ENCODE measurements at regions not wholly inside any gene's neighbourhood (a gene's known extent, or its start where the extent isn't known, plus 50 kb on each side); places are given as distances from the start of the nearest gene placed in this dataset.
"Not testable (repeated sequence)": the region's sequence is repeated elsewhere in the genome, so short reads cannot be mapped to it uniquely, and the experiment has no call there.

- in situ Hi-C loops (cut with HindIII; ENCODE audit: low pct_ligation_motif_present, low sequenced_read_pairs): no loop called here
- H3K36me3 ChIP-seq (replicated peaks): no peaks in the 10 kb centered on the region
Observed at GRCh38 chr15:57890351-57890750, 175.2 kb downstream of the ALDH1A2 start.

DNA sequence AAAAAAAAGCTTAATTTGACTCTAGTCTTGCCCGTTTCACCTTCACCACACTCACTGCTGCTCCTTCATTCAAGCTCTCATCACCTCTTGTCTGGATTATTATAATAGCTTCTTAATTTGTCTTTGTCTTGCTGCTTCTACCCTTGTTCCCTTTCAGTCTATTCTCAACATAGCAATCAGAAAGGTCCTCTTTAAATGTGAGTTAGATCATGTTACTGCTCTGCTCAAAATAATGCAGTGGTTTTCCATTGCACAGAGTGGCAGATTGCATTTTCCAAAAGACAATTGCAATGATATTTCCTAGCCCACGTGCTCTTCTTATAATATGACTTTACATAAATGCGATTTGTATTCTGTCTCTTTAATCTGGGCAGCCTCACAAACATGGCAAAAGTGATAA is 174.6 kb downstream of the ALDH1A2 start:
- Histone ChIP-seq H3K27me3 (replicated peaks) (no peaks in the 10 kb centered on the region), H3K4me3 (ENCODE audit: low read depth, low read length) (no peak overlapping the region), H3K27ac (no peak overlapping the region), H3K36me3 (replicated peaks) (no peaks in the 10 kb centered on the region)
- no peak for TF ChIP-seq CTCF (IDR thresholded peaks at IDR 0.05; ENCODE audit: low read depth, low read length, missing control alignments)
- in situ Hi-C loops (cut with HindIII; ENCODE audit: low pct_ligation_motif_present, low sequenced_read_pairs): no loop called here
- no peak for DNase-seq

More at GRCh38 chr15:57890351-57890750, 175.2 kb downstream of the ALDH1A2 start:
- no peak overlapping the region for H3K4me3 ChIP-seq (ENCODE audit: low read depth, low read length)
- H3K27me3 ChIP-seq (replicated peaks): no peaks in the 10 kb centered on the region
- peak; percentile 44 for DNase-seq
- H3K27ac ChIP-seq: no peak overlapping the region
- no peak for TF ChIP-seq CTCF (IDR thresholded peaks at IDR 0.05; ENCODE audit: low read depth, low read length, missing control alignments)

DNA sequence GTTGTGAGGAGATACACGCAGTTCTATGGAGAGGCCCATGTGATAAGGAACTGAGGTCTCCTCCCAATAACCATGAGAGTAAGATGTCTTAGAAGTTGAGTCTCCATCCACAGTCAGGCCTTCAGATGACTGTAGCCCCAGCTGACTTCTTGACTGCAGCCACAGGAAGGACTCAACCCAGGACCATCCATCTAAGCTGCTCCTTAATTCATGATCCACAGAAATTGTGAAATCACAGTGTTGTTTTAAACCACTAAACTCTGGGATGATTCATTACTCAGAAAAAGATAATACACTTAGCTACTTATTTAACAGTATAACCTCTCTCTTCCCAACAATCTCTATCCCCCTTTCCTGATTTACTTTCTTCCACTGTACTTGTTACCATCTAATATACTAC is 173.3 kb downstream of the ALDH1A2 start:
- Histone ChIP-seq H3K27me3 (replicated peaks) (no peaks in the 10 kb centered on the region), H3K36me3 (replicated peaks) (no peaks in the 10 kb centered on the region), H3K4me3 (ENCODE audit: low read depth, low read length) (no peak overlapping the region), H3K27ac (no peak overlapping the region)
- TF ChIP-seq CTCF (IDR thresholded peaks at IDR 0.05; ENCODE audit: low read depth, low read length, missing control alignments): no peak
- in situ Hi-C loops (cut with HindIII; ENCODE audit: low pct_ligation_motif_present, low sequenced_read_pairs): no loop called here
- DNase-seq: peak; percentile 39

DNA sequence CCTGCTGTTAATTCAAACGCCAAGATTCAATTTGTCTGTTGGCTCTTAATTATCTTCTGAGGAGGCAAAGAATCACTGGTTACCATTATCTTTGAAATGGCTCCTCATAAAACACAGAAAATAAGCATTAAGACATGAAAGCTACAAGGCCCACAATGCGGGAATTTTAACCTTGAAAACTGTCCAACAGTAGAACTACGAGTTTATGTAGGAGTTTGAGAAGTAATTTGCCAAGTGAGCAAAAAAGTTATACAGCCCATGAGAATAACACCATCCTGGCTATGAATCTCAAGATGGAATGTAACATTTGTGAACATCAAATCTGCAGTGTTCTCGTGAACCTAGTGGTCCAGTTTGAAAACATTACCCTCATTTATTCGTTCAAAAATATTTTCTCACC is 172.5 kb downstream of the ALDH1A2 start:
- Histone ChIP-seq H3K4me3 (ENCODE audit: low read depth, low read length) (no peak overlapping the region), H3K27ac (no peak overlapping the region), H3K36me3 (replicated peaks) (no peaks in the 10 kb centered on the region), H3K27me3 (replicated peaks) (no peaks in the 10 kb centered on the region)
- TF ChIP-seq CTCF (IDR thresholded peaks at IDR 0.05; ENCODE audit: low read depth, low read length, missing control alignments): no peak
- DNase-seq: no peak
- in situ Hi-C loops (cut with HindIII; ENCODE audit: low pct_ligation_motif_present, low sequenced_read_pairs): no loop called here

DNA sequence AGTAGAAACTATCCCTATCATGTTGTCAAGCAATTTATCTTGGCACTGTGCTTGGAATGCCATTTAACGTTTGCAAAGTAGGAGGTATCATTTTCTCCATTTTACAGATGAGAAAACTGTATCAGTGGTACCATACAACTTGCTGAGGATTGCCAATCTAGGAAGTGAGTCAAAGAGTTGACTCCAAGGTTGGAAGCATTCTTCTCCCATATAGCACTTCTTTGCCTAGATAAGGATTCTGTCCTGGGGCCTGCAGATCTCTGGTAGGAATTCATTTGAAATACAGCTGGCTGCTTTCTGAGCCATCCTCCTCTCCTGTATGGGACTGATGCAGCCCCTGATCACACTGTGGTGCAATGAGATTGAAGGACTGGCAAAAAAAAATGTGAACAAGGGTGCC is 170.2 kb downstream of the ALDH1A2 start:
- no peak for DNase-seq
- Histone ChIP-seq H3K36me3 (replicated peaks) (no peaks in the 10 kb centered on the region), H3K27me3 (replicated peaks) (no peaks in the 10 kb centered on the region), H3K4me3 (ENCODE audit: low read depth, low read length) (no peak overlapping the region), H3K27ac (no peak overlapping the region)
- TF ChIP-seq CTCF (IDR thresholded peaks at IDR 0.05; ENCODE audit: low read depth, low read length, missing control alignments): no peak
- in situ Hi-C loops (cut with HindIII; ENCODE audit: low pct_ligation_motif_present, low sequenced_read_pairs): no loop called here

- in situ Hi-C loops (cut with HindIII; ENCODE audit: low pct_ligation_motif_present, low sequenced_read_pairs): no loop called here
Observed at GRCh38 chr15:57896114-57896513, 169.4 kb downstream of the ALDH1A2 start.

GRCh38 chr15:57896899-57897298 is 168.6 kb downstream of the ALDH1A2 start:
- H3K27me3 ChIP-seq (replicated peaks); H3K27ac ChIP-seq; in situ Hi-C loops (cut with HindIII; ENCODE audit: low pct_ligation_motif_present, low sequenced_read_pairs); H3K36me3 ChIP-seq (replicated peaks); H3K4me3 ChIP-seq (ENCODE audit: low read depth, low read length); DNase-seq: not testable (repeated sequence)

More at GRCh38 chr15:57896114-57896513, 169.4 kb downstream of the ALDH1A2 start:
- Histone ChIP-seq H3K36me3 (replicated peaks) (no peaks in the 10 kb centered on the region), H3K4me3 (ENCODE audit: low read depth, low read length) (no peak overlapping the region), H3K27me3 (replicated peaks) (no peaks in the 10 kb centered on the region), H3K27ac (no peak overlapping the region)
- no peak for DNase-seq
- no peak for TF ChIP-seq CTCF (IDR thresholded peaks at IDR 0.05; ENCODE audit: low read depth, low read length, missing control alignments)
